ENCODE measurements at regions not wholly inside any gene's neighbourhood (a gene's known extent, or its start where the extent isn't known, plus 50 kb on each side); places are given as distances from the start of the nearest gene placed in this dataset.
"Not testable (repeated sequence)": the region's sequence is repeated elsewhere in the genome, so short reads cannot be mapped to it uniquely, and the experiment has no call there.

DNA sequence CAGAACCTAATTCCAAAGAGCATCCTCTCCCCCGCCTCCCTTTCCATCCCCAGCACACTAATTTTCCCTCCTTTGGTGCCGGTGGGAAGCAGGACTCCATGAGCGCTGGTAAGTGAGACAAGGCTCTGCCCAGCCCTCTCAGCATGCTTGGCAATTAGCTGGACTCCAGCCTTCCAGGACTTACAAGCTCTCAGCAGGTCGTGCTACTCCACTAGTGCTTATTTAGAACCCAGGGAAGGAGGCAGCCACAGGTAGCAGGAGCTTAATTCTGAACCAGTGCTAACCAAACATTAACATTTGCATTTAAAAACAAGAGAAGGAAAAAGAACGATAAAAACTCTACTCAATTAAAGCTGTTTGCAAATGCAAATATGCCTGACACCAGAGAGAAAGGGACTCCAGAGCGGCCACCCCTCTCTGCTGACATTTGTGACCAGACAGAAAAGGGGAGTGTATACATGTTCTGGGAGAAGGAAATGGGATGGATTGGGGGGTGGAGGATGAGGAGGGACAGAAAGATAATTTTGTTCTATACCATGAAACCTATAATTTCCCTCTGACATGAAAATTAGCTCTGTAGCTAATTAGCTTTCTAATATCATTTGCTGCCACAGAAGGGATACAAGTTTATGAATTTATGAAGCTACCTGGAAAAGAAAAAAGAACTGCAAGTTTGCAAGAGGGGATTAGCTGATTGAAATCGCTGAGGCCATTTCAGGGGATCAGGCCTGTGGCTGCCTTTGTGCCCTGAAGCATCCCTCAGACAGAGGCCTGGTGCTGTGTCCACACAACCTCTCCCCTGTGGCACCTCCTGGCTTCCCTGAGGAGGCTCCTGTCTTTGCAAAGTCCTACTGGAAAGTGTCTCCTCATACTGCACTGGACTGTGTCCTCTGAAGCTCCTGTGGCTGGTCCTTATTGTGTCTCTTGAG lies 266.3 kb downstream of the SEC61B start:
- DNase-seq: no peak

DNA sequence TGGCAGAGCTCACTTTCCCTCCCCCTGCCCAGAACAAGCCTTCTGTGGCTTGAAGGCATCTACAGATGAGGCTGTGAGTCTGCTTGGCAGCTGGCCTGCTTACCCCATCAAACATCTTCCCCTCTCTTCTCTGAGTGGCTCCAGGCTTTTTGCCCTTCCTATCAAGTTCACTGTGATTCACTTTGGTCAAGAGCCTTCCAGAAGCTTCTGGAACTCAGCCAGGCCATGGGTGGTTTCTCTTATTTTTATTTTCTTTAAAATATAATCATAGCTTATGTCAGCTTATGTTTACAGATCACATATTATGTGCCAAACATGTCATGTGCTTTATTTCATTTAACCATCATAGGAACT lies 267.0 kb downstream of the SEC61B start:
- DNase-seq: no peak

GRCh38 chr9:99490729-99491128 lies 268.6 kb downstream of the SEC61B start:
- no peak for DNase-seq

- DNase-seq: no peak
These were observed 269.5 kb downstream of the SEC61B start for GRCh38 chr9:99491408-99492158.

DNA sequence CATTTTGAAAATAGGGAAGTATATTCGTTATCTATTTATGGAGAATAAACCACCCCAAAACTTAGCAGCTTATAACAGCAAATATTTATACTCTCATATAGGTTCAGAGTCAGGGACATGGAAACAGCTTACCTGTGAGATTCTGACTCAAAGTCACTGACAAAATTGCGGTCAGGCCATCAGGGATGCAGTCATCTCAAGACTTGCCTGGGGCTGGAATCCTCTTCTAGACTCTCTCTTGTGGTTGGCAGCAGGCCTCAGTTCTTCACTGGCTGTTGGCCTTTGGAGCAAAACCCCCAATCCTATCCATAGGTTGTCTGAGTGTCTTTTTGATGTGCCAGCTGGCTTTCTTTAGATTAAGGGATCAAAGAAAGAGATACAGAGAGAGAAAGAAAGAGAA lies 275.6 kb downstream of the SEC61B start:
- no peak for DNase-seq

GRCh38 chr9:99498979-99499378 lies 276.9 kb downstream of the SEC61B start:
- not testable (repeated sequence) for DNase-seq

DNA sequence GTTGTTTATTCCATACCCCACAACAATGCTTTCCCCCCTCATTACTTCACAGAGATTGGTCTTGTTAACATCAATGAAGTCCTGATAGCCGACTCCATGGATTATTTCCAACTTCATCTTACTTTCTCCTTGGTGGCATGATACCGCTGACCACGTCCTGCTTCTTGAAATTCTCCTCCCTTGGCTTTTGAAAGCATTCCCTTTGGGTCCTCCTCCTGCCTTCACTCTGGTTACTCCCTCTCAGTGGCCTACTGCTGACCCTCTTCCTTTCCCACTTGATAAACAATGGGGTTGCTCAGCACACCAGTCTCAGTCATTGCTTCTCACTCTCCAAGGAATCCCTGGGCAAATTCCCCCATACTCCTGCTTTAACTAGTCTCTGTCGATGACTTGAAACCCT lies 283.9 kb downstream of the SEC61B start:
- DNase-seq: no peak

- no peak for DNase-seq
These were observed 284.8 kb downstream of the SEC61B start for GRCh38 chr9:99506747-99507348.

- no peak for DNase-seq
These were observed 287.1 kb downstream of the SEC61B start for GRCh38 chr9:99509065-99509745.

GRCh38 chr9:99509900-99510535 lies 287.9 kb downstream of the SEC61B start:
- DNase-seq: no peak

- no peak for DNase-seq
These were observed 289.6 kb downstream of the SEC61B start for GRCh38 chr9:99511723-99512122.

- no peak for DNase-seq
These were observed 291.5 kb downstream of the SEC61B start for GRCh38 chr9:99513441-99514112.

DNA sequence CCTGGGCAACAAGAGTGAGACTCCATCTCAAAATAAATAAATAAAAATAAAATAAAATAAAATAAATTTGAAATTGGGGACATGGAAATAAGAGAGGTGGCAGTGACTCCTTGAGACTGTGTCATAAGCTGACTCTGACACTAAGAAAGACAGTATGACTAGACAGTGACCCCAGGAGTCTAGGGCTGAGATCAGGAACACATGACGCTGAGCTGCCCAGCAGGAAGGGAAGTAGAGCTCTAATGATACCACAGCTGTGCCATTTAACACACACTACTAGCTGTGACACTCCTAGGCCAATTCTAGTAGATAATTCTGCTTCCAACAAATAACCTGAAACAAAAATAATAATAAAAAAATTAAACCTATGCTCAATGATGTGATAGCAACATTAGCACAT lies 293.0 kb downstream of the SEC61B start:
- DNase-seq: no peak

- no peak for DNase-seq
These were observed 294.0 kb downstream of the SEC61B start for GRCh38 chr9:99515895-99516656.

- no peak for DNase-seq
These were observed 294.6 kb downstream of the SEC61B start for GRCh38 chr9:99516657-99517049.

DNA sequence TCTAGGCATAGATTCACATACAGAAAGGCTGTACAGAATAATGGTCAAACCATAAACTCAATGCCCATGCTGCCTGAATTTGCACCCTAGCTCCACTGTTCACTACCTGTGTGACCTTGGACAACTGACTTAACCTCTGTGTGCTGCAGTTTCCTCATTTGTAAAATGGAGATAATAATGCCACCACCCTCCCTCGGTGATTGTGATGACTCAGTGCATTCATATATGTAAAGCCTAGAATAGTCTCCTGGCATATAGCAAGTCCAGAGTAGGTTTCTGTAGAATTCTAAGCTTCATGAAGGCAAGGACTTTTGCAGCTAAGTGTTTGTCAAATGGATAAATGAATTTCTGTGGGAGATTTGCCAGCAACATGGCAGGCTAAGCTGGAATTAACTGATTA lies 297.8 kb upstream of the NR4A3 start:
- no peak for DNase-seq

- DNase-seq: no peak
These were observed 290.4 kb upstream of the NR4A3 start for GRCh38 chr9:99531313-99531712.

DNA sequence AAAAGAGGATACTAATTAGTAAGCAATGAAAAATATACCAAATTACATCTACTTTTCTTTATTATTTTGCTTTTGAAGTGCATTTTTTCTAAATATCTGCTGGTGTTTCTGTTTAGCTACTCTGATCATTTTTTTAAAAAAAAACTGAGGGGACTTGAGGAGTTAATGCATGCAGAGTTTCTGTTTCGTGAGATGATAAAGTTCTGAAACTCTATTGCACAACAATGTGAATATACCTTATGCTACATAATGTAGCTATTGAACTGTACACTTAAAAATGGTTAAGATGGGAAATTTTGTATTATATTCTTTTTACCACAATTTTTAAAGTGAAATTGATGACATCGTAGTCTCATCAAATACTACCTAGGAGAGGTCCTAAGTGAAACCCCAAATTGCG lies 288.3 kb upstream of the NR4A3 start:
- DNase-seq: no peak

- DNase-seq: no peak
These were observed 283.7 kb upstream of the NR4A3 start for GRCh38 chr9:99537996-99538395.

DNA sequence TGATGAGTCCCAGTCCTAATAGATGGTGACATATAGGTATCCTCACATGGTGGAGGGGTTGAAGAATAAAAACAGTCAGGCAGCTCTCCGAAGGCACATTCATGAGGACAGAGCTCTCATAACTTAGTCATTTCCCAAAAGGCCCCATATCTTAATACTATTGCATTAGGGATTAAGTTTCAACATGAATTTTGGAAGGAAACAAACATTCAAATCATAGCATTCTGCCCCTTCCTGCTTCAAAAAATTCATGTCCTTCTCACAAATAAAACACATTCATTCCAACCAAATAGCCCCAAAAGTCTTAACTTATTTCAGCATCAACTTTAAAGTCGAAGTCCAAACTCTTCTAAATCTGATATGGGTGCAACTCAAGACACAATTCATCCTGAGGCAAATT lies 277.2 kb upstream of the NR4A3 start:
- DNase-seq: no peak

- no peak for DNase-seq
These were observed 272.2 kb upstream of the NR4A3 start for GRCh38 chr9:99549441-99549840.
